ENCODE measurements at regions not wholly inside any gene's neighbourhood (a gene's known extent, or its start where the extent isn't known, plus 50 kb on each side); places are given as distances from the start of the nearest gene placed in this dataset.

GRCh38 chr5:158644301-158644700 is 455.4 kb downstream of the EBF1 start:
- DNase-seq (ENCODE audit: low read depth): no peak

GRCh38 chr5:158643840-158644239 is 455.9 kb downstream of the EBF1 start:
- no peak for DNase-seq (ENCODE audit: low read depth)

DNA sequence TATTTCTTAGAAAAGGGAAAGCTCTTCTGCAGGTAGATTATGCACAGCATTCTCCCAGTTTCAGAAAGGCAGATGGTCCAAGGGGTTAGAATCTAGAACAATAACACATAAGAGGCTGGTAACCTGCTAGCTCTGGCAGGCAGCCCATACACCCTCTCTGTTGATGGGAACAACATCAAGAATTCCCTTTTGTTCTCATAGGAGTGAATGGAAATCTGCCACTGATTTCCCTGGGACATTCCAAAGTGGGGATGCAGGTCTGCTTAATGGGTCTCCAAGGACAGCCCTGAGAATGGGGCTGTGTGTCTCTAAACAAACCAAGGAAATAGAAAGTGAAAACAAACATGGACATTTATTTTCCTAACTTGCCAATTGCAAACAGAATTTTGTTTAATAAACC is 456.8 kb downstream of the EBF1 start:
- no peak for DNase-seq (ENCODE audit: low read depth)

DNA sequence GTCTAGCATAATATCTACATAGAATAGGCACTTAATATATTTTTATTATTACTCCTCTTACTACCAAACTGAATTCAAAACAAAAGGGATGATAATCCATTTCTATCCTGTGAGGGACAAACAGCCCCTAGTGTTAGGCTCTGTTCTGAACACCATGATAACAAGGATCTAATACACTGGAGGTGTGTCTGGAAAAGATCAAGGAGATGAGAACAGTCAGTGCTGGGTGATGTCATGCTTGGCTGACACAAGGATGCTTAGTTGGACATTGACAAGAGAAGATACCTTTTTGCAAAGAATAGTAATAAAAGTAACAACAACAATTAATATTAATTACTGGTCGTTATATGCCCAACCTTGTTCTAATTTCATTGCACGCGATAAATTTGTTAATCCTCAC is 458.7 kb downstream of the EBF1 start:
- DNase-seq (ENCODE audit: low read depth): no peak

DNA sequence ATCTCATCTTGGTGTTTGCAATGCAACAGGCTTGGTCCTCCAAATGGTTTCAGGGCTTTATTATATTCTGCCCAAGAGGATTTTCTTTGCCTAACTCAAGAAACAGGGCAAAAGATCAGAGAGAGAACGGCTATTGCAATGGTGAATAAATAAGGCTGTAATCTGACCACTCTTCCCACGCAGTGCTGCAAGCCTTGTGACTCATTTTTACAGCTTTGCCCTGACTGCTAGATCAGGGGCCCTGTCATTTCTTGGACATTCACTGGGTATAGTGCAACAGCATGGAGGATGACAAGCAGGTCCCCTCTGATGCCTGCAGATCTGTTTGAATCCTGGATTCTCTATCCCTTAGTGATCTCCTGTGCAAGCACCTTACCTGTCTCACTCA is 459.1 kb downstream of the EBF1 start:
- no peak for DNase-seq (ENCODE audit: low read depth)

DNA sequence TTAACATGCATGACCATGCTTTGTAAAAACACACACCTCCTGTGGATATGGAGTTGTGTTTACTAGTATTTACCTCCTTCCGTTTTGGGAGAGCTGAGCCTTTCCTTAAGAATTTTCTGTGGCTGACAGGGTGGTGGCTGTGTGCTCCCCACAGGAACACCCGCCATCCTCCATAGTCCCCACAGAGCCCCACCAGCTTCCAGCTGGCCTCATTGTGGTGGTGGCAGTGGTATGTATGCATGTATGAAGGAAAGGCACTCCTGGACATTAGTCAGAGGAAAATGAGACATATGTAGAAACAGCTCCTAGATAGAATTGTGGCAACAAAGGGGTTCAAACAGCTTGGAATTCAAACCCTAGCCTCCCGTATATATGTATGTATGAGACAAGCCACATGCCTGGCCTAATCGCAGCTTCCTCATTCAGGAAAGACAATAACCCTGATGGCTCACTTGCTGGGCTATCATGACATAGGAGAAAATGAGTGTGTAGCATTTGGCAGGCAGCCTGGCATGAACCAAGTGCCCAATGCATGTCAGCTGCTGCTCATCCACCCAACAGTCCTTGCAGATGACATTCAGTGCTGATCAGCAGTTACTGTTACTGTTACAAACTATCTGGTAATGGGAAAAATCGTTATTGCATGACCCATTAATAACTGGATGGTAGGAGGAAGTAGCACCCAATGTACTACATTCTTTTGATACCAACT is 459.7 kb downstream of the EBF1 start:
- no peak for DNase-seq (ENCODE audit: low read depth)

DNA sequence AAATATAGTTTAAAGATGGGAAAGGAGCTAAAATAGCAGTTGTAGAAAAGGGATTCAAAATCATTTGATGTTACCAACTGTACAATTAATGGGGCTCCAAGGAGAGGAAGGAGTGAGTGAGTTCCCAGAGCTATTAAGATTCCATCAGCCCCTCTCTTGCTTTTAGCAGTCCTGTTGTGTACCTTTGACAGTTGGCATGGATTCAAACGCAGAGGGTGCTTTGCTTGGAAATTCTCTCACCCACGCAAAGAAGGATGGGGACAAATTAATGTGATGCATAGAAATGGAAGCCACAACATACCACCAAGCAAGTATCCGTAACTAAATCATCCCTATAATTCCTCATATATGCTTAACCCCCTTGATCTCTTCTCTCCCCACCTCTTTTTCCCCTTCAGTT is 461.3 kb downstream of the EBF1 start:
- DNase-seq (ENCODE audit: low read depth): no peak

DNA sequence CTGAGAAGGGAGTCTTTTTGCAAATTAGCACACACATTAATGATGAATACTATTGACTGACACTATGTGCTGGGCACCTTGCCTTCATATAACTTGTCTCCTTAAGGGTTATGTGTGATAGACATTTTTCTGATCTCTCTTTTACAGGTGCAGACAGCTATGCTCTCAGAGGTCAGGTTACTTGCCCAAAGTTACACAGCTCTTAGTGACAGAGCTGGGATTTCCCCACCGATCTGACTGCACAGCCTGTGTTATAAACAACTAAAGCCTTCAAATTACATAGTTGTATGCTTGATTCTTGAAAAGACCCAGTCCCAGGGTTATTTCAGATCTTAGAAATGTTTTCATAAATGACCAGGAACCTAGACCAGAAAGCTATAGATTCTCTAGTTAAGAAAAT is 462.7 kb downstream of the EBF1 start:
- DNase-seq (ENCODE audit: low read depth): no peak

DNA sequence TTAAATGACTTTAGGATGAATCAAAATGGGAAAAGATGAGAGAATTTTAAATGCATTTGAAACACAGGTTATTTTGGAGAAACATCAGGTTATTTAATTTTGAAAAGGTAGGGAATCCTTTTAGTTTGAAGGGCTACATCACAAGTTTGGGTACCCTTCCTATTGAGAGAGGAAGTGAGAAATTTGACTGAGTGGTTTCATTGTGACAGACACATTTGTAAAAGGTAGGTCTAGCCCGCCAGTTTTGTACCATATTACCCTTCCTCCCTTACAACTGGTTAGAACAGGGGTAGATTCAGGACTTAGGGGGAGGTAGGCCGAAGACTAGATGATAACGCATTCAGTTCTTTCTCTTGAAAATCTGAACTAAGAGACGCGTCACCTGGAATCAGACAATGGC is 464.2 kb downstream of the EBF1 start:
- DNase-seq (ENCODE audit: low read depth): no peak

DNA sequence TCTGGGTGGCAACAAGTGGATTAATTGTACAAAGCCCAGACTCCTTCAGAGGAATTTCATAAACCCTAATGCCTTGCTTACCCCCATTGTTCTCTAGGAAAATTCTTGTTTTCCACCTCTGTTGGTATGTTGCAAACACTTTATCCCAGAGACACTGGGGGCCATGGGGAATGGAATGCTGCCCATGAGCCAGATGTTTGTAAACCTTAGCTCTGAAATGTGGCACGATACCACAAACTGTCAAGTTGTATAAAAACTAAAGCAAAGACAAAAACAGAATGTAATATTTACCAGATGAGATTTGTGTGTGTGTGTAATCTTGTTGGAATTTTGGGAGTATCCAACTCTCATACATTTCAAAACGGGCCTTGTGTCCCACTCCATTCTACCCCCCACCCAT is 465.0 kb downstream of the EBF1 start:
- no peak for DNase-seq (ENCODE audit: low read depth)

DNA sequence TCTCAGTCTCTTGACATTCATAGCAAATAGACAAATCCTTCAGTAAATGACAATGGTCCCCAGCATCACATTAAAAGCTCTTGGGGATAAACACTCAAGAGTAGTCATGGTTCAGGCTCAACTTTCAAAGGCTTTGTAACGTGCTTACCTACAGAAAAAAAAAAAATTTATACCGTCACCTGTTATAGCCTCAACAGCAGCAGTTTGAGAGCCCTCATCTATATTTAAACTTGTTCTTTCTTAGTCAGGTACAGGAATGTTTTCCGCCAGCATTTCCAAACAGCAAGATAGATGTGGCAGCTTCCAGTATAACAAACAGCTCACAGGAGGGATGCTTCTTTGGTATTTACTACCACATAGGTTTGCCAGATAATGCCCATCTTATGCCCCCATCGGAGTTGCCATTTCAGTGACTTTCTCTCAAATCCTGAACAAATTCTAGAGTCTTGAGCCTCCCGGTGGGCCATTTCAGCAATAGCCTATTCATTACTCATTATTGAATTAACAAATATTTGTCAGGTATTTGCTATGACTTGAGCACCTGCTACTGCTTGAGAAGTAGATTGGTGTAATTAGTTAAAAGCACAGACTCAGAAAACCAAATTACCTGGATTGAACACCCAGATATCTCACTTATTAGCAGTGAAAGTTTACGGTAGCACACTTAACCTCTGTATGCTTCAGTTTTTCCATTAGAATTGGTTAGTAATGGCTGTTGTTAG is 470.0 kb downstream of the EBF1 start:
- no peak for DNase-seq (ENCODE audit: low read depth)

- no peak for DNase-seq (ENCODE audit: low read depth)
Measured at GRCh38 chr5:158626718-158627117, 473.0 kb downstream of the EBF1 start.

- no peak for DNase-seq (ENCODE audit: low read depth)
Measured at GRCh38 chr5:158623971-158624370, 475.7 kb downstream of the EBF1 start.

- DNase-seq (ENCODE audit: low read depth): no peak
Measured at GRCh38 chr5:158621391-158621790, 478.3 kb downstream of the EBF1 start.

DNA sequence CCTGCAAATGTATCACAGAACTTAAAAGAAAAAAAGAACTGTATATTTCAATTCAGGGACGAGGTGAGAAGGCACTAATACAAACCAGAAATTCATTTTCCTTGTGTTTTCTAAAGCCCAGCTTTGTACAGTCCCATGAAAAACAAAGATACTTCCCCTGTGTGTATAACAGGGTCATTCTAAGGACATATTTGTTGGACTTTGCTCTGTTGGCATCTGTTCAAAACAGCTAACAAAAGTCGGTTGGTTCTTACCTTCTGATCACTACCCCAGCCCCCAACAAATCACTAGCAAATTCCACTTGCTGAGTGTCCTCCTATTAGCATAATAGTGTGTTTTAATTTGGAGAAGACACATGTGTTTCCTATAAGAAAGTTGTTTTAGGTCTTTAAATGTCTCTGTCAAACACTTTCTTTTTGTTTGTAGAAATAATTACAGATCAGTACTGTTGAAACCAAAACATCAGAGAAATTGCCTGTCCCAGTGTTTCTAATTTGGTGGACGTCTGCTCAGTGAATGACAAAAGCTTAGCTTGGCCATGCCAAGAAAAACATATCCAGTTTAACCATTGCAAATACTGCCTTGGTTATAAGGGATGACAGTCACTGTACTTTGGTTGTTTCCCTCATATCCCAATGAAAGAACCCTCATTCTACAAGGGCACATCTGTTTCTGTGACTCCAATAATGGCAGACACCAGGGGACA is 480.5 kb downstream of the EBF1 start:
- no peak for DNase-seq (ENCODE audit: low read depth)

- DNase-seq (ENCODE audit: low read depth): no peak
Measured at GRCh38 chr5:158618256-158618655, 481.5 kb downstream of the EBF1 start.

DNA sequence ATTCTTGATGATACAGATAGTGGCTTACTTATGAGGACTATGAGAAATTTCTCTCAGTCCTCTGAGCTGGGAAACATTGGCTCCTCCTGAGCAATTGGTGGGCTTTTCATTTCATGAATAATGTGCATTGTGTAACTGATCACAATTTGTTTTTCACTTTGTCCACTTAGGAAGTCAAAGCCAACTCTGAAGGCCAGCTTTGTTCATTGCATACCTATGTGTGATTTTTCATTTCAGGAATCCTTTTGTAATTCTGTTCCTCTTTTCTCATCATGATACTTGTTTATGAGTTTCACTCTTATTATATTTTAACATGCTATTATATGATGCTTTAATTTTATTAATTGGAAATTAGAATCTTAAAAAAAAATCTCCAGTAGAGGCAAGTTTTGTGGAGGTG is 483.0 kb downstream of the EBF1 start:
- no peak for DNase-seq (ENCODE audit: low read depth)

DNA sequence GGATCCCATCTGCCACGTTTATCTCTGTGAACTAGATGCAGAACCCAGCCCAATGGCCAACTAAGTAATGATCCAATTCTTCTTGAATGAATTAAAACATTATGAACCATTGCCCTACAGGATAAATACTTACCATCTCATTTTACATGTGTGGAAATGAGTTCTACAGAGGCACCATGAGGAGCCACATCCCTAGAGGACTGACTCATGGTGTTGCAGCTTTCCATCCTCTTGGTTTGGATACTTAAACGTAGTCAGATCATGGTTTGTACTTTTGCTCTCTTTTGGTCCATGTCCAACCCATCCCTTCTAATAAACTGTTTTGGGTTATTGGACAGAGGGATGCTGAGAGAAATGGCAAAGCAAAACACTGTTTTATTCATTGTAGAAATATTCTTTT is 484.8 kb downstream of the EBF1 start:
- no peak for DNase-seq (ENCODE audit: low read depth)

DNA sequence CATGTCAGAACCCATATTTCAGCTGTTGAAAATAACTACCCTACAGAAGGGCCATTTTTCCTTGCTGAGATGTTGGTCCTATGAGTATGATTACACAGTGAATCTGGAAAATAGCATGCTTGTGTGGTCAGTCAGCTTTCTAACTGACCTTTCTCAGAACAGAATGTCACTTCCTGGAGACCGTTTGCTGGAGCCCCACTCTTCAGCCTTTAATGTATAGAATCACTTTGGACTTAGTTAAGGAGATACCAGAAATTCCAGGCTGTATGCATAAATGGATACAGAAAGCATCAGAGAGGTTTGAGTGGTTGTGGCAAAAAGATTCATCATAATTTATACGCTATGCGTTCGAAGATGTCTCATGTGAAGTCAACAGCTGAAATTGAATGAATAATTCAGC is 488.1 kb downstream of the EBF1 start:
- DNase-seq (ENCODE audit: low read depth): no peak

- no peak for DNase-seq (ENCODE audit: low read depth)
Measured at GRCh38 chr5:158610051-158610415, 489.7 kb downstream of the EBF1 start.

DNA sequence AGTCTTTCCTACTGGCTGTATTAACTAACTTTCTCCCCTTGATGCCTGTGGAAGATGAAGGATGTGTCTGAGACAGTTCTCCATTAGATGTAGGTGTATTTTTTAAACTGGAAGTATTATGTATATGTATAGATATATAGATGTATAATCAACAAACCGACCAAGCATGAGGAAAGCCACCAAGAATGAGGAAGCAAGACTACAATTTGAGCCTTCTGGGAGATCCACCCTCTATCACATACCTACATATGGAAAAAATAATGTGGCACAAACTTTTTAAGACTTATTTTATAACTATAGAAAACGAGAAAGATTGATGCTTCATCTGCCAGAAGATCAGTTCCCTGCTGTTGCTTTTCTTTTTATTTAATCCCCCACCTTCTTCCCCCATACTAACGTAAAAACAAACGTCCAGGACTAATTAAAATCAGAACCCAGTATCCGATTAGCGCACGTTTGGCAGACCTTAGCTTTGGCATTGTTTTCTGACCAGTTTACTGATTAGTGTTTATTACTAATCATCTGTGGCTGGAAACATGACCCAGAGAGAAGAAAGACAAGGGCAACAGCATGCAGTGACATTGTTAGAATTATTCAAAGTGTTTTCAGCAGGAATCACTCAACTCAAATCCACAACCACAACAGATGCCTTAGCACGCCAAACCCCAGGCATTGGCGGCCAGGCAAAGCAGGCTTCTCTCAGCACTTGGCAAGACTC is 490.2 kb downstream of the EBF1 start:
- no peak for DNase-seq (ENCODE audit: low read depth)

- no peak for DNase-seq (ENCODE audit: low read depth)
Measured at GRCh38 chr5:158607088-158607487, 492.6 kb downstream of the EBF1 start.

DNA sequence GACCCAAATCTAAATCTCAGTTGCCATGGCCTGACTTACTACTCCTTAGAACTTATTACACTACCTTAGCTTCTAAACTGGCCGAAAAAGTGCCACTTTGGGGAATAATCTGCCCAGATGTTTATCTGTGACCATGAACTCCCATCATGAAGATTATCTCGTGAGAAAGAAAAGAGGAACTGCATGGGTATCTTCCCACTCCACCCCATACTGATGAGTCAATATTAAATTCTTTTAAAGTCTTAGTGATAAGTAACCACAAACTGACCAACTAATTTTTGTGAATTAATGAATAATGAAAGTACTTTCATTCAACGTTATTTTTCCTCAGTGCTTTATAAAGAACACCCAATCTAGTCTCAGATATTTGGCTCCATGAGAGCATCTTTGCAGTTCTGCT is 493.5 kb downstream of the EBF1 start:
- no peak for DNase-seq (ENCODE audit: low read depth)

Data from CMK (cell line).